NCI-H1417 treated with DMSO at 0.1 percent for 48 hours (cell line): ENCODE measurements at regions not wholly inside any gene's neighbourhood (a gene's known extent, or its start where the extent isn't known, plus 50 kb on each side); places are given as distances from the start of the nearest gene placed in this dataset.

ENCODE experiments used
- DNase-seq: peaks from one replicate; lab custom pipeline; 2025; lab: John Stamatoyannopoulos, UW

DNA sequence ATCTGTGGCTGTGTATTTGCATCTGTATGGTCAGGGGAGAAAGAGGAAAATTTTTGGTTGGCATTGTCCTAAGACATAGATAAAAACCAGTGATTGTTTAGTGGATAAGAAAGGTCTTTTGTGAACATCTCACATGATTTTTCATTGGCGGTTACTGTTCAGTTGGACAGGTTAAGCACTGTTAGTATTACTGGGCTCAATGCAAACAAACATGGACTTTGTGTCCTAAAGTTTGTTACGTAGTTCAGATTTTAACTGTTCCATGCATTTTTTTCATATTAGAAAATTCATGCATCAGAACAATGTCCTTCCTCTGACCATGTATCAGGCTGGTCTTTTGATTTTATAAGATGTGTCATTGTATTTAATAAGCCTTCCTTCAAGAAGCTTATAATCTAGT lies 368.0 kb downstream of the MEIS1 start:
- no peak for DNase-seq

DNA sequence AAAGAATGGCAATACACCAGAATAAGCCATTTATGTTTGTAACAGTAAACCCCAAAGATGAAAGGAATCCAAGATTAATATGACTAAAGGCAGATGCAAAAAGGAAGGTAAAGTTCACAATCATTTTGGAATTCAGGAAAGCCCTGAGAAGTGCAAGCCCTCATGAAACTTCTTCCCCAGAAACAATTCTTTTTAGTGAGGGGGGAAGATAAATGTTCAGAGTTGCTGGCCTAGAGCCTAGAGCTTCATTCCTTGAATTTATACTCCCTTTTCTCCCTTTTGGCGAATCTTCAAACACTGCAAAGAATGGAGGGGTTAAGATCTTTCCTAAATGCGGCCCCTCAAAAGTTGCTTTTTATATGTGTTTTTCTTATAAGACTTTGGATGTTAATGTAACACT lies 368.8 kb downstream of the MEIS1 start:
- no peak for DNase-seq

DNA sequence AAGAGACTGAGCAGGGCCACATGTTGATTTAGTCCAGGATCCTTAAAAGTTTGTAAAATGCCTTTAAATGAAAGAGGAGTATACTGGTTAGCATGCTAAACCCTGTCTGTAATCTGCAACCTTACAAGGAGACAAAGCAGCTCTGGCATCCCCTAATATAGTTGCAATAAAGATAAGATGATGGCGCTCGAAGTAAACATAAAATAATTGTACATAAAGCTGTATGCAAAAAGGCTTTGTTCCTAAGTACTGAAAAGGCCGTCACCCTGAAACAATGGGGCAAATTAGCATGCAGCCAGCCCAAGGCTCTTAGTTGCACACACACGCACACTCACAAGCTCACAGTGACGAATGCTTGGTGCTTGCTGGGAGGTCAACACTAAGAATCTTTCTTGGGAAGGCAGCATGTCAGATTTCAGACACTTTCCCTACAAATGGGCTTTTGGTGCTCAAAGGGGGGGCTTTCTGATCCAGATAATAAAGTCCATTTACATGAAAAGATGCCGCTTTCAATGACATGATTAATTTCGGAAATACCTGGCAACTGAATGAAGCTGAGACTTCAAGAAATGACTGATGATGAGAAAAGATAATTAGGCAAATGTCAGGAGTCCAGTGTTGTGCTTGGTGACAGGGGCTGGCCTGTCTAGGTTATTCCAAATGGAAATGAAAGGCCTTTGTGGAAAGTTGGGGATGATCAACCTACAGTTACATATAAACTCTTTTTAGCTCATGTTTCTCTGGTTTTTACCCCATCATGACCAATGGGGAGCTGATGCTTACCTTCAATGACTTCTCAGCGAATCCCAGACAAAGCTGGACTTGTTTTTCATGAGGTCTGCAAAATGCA lies 370.3 kb downstream of the MEIS1 start:
- no peak for DNase-seq

DNA sequence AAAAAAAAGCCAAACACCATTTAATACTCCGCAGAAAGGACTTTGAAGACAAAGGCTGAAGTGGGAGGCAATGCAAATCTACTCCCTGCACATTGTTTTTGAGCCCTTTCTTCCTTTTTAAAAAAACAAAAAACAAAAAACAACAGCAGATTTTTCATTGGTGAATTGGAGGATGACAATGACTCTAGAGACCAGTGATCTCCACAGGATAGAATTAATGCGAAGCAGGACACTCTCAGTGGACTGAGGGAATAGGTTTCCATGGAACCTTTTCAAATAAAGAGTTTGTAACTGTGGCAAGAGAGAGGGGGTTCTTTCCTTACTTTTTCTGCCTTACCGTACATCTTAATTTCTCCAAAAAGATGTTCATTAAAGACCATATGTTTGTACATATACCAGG lies 371.0 kb downstream of the MEIS1 start:
- DNase-seq, result no peak

DNA sequence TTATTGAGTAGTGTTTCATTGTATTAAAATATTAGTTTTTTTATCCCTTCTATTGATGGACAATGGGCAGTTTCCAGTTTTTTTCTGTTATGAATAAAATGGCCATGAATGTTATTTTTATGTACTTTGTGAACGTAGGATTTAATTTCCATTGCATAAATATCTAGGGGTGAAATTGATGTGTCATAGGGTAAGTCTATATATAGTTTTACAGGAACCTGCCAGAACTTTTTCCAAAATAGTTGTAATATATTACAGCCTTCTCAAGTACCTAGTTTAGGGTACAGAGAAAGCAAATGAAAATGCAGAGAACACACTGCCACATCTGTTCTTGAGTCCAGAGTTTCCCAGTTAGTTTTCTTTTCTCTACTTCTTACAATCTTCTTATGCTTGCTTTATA lies 378.6 kb downstream of the MEIS1 start:
- no peak for DNase-seq

DNA sequence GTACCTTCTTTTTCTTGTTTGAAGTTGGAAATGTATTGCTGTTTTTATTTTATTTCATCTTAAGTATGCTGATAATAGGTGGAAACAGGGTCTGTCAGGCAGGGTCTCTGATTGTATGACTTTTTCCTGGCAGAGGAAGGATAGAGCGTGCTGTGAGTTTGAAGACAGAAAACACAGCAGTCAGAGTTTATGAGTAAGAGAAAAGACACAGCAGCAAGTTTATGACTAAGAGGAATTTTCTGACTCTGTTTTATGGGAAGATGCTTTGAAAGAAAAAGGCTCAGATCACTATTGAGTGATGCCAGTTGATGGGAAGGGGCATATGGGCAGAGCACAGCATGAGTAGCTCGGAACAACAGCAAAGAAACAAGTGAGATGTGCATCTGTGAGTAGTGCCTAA lies 379.1 kb downstream of the MEIS1 start:
- no peak for DNase-seq

DNA sequence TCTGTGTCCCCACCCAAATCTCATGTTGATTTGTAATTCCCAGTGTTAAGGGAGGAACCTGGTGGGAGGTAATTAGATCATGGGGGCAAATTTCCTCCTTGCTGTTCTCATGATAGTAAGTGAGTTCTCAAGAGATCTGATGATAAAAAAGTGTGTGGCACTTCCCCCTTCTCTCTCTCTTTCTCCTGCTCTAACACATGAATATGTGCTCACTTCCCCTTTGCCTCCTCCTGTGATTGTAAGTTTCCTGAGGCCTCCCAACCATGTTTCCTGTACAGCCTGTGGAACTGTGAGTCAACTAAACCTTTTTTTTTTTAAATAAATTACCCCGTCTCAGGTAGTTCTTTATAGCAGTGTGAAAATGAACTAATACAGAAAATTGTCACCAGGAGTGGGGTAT lies 380.0 kb downstream of the MEIS1 start:
- no peak for DNase-seq

DNA sequence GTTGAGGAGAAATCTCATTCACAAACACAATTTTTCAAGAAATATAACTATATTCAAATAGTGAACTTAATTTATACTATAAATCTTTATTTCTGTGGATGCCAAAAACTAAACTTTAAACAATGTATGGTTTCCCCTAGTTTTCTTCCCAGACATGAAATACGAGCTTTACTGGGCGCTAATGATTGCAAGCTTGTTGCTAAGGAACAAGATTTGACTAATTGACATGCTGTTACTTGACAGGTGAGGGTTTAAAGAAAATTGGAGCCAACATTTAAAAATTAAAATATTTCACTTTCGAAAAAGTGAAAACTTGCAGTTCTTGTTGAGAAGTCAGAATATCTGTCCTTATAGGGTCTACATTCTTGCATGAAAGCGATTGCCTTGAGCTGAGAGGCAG lies 381.0 kb downstream of the MEIS1 start:
- no peak for DNase-seq

DNA sequence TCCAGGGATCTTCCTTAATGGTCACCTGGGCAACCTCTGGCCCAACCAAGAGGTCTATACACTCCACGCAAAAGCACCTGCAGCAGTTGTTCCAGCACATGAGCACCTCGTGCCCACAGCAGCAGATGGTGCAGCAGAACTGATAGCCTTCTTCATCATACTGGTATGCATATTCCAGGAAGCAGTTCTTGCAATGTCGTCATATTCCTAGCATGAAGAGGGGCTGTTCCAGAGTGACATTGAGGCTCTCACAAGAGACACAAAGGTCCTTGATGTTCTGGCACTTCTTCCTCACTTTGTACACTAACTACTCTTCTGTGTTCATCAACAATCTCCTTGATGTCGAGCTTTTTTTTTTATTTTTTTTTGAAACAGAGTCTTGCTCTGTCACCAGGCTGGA lies 386.2 kb downstream of the MEIS1 start:
- DNase-seq, result no peak

DNA sequence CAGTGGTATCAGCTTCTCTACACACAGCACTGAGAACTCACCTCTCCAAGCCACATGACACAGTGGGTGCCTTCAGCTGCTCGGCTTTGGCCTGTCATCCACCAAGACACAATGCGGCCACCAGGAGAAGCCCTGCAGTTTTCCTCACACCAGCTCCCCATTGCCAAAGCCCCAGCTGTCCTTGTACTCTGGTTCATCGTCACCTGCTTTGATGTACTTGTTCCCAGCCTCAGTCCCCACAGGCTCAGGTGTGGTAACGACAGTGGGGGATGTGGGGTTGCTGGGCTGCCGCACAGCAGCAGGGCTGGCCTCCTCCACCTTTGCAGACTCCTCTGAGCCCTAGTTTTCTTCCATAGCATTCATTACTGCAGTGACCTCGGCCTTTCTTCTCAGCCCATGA lies 387.3 kb downstream of the MEIS1 start:
- DNase-seq, result no peak

DNA sequence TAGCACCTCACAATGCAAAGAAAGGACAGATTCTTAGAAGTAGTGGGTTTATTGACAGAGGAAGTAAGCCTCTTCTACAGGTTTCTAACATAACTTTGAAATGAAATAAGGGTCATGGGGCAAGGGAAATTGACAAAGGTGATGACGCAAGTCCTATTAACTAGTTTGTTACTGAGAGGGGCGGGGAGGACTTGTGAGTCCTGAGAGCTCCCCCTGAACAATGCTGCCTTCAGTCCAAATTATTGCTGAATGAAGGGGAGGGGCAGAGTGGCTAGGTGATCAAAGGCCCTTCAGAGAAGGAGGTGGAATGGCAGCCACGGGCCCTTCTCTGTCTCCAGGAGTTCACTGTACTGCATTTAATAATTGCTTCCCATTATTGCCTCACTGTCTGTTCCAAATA lies 390.0 kb downstream of the MEIS1 start:
- DNase-seq, result no peak

DNA sequence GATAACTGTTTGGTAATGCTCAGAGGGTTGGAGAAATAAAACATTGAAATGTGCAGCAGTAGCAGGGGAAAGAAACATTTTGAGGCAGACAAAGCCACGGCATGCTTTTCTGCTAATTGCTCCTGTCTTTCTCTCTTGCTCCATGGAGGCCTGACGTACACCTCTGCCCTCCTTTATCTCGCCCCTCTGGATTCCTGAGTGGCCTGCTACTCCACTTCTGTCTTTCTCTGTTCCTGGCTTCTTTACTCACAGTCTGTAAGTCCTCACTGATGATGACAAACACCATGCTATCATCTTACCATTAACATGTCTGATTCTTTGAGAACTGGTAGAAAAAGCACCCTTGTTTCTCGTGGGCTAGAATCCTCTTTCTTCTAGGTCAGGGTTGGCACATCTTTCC lies 392.9 kb downstream of the MEIS1 start:
- DNase-seq, result no peak

DNA sequence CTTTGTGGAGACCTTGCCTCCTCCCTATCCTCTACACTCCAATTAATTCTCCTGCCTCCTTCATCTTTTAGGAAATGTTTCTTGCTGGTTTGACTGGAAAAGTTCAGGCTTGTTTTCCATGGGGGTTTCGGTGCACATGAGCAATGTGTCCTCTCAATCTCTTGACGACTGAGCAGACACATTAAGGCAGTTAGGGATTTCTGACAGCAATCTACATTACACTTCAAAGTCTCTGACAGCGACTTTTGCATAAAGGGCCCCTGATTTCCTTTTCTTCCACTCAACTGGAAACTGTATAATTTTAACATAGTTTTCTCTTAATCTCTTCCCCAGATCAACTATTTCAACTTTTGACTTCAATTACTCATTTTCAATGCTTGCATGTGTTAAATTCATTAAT lies 394.0 kb downstream of the MEIS1 start:
- DNase-seq, result no peak

DNA sequence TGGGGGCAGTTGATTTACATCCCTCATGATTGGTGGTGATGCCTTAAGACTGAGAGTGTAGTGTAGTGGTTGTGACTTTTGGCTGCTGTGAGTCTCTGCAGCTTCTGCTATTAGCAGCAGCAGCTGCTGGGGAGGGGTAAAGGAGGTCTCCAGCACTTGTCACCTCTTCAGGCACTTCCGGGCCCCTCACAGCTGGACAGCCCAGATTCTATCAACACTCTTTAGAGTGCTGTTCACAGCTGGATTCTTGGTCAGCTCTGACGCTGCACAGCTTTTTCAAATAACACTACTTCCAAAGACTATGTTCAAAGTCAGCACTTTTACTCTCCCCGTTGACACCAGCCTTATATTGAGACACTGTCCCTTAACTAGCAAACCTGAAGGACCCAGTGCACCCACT lies 396.0 kb downstream of the MEIS1 start:
- DNase-seq, result no peak

DNA sequence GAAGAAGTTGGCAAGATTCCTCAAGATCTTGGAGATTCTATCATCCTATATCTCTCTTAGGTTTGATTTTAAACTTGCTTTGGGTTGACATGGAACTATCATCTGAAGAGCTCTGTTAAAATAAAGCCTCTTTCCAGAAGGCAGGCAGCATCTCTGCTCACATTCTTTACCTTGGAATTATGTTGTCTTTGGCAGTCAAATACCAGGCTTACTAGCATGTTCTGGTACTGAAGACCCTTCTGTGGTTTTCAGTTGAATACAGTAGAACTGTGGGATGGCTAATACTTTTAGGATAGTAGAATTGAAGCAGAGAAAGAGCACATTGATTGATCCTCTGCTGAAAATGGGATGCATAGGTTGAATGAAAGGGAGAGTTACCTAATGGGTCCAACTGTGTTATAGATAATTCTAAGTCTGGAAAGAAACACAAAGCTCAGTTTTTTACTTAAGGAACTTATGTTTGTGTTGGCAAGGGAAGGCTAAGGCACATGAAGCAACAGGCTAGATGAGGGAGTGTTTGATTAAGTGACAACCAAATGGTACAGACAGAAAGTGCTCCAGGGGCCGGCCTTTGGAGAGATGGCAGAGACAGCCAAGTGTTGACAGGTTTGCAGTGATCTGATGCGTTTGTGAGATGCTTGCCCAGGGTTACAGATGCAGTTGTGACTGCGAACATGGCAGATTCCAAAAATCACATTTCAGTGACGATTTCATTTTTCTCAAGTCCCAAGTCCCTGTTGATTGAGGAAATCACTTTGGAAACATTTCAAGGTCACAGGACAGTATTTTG lies 397.9 kb downstream of the MEIS1 start:
- DNase-seq, result no peak

DNA sequence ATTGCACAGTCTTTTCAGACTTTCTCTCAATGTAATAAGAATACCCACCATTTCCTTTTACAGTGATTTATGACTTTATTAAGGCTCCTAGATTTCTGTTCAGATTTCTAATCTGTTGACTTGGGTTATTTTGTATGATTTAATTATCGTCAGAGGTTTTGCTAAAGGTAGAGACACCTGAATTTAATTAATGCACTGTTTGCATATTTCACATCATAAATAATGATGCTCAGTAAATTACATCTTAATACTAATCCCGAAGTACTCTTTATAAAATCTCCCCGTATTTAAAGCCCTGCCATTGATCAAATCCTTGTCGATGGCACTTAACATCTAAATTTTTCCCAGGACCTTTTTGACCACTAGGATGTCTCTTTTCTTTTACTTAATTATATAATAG lies 399.9 kb downstream of the MEIS1 start:
- DNase-seq, result no peak

DNA sequence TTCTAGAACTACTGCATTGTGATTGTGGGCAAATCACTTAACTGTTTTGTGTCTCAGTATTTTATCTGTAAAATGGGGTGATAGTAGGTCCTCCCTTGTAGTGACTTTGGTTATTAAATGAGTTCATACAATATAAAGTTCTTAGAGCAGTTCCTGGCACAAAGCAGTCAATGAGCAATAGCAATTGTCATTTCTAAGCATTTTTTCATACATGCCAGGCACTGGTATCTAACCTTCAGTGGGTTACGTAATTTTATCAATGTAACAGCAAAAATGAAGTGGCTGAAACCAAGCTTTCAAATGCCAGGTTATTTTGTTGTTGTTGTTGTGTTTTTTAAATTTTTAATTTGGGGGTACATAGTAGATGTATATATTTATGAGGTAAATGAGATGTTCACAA lies 401.9 kb downstream of the MEIS1 start:
- no peak for DNase-seq

DNA sequence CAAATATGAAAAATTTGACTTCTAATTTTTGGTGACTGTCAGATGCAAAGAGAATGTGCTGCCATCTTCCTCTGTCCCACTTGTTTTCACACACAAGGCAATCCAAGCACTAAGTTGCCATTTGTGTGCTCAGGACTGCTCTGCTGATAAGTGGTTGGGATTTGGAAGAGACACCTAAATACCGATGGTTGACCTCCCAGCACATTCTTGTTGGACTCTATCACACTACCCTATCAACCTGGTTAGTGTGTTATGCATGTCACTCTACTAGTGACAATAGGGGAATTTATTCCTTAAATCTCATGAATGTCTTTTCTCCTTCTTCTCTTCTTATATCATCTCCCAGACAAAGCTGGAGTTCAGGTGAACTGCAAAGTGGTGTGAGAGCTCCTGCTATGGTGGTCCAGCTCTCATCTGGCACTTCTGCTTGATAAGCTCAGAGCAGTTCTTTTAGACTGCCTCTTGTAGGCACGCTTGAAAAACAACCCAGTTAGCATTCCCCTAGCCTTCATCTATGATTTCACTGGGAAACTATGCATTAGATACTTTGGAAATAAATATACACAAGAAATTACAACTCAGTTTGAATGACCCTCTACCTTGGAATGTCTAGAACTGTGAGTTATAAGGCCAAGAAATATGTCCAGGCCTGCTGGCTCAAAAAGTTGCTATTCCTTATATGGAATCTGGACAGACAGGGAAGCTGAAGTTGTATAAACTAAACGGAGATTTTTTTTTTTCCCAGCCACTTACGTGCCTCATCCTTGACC lies 404.8 kb downstream of the MEIS1 start:
- DNase-seq, result no peak

DNA sequence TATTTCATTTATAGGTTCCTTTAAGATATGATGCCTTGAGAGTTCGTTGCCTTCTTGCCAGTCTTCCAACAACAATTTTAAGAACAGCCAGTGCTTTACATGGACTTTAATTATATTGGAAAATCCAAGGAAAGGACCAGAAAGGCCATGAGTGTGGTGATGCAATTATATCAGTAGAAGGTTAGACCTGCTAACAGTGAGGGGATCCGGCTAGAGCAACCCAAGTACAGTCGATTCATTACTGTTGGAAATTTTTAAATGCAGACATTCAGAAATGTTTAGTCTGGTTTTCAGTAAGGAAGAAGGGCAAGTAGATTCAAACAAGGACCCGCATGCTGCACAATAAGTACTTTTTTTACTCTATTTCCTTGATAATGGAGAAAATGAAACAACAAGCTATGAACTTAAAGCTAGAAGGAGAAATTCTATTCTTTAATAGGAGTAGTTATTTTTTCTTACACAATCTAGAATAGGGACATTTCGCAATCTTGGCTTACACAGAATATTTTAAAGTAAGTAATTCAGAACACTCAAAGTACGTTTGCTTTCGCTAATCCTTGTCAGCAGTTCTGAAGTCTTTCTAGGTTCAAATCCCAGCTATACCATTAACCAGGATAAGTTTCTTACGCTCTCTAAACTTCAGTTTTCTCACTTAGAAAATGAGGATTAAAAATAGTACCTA lies 405.5 kb downstream of the MEIS1 start:
- no peak for DNase-seq

DNA sequence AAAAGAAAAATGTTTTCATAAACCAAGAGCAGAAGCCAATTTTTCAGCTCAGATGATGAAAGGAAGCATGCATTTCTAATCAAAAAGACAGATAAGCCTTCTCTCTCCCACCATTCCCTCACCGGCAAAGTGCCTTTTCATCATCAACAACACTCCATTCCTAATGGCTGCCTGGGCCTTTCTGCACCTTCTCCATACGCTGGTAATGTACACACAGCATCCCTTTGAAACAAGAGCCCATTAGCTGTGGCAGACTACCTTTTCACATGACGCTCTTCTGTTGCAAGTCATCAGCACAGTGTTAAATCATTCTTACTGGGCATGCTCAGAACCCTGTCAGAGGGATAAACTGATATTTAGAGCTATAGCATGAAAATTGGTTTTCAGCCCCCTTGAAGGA lies 408.9 kb downstream of the MEIS1 start:
- no peak for DNase-seq

DNA sequence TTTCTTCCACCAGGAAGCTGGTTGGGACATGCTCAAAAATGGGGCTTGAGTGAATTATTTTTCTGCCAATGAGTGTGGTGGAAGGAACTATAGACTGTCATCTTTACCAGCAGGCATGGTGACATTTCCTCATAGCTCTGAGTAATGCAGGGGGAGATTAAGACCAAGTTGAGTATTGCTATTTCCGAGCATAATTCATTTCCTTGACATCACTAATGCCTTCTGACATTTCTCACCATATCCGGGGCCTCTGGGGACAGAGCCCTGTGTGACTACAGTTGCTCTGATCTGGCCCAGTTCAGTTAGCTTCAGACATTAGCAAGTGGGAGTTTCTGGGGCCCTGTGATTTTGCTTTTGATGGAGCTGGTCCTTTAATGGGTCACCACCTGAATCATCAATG lies 410.4 kb downstream of the MEIS1 start:
- DNase-seq, result no peak

DNA sequence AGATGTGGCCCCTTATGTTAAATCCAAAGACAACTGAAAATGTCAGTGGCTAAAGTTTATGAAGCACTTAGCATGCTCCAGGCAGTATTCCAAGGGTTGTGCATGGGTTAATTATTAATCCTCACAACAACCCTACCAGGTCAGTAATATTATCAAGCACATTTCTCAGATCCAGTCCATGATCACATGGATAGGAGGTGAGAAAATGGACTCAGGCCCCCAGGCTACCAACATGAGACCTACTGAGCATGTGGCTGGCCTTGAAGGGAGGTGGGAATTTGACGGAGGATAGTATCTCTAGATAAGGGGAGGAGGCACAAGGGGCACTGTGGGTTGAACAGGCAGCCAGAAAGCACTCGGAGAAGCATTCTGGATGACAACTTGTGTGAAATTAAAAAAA lies 412.0 kb downstream of the MEIS1 start:
- no peak for DNase-seq
